ENCODE measurements at regions not wholly inside any gene's neighbourhood (a gene's known extent, or its start where the extent isn't known, plus 50 kb on each side); places are given as distances from the start of the nearest gene placed in this dataset.
A peak's percentile ranks its signal among the peaks of the same experiment; 100 is the strongest.

GRCh38 chr12:75592086-75592485 lies 80.7 kb upstream of the KRR1 start:
- TF ChIP-seq EP300 (IDR thresholded peaks at IDR 0.05; ENCODE audit: borderline replicate concordance) (no peak), NFIC (IDR thresholded peaks at IDR 0.05) (no peak), REST (IDR thresholded peaks at IDR 0.05; ENCODE audit: low read depth) (no peak), MAX (IDR thresholded peaks at IDR 0.05) (no peak), RAD21 (IDR thresholded peaks at IDR 0.05; ENCODE audit: low read depth) (no peak), TEAD4 (IDR thresholded peaks at IDR 0.05) (no peak), CEBPB (IDR thresholded peaks at IDR 0.05) (no peak), YY1 (IDR thresholded peaks at IDR 0.05; ENCODE audit: low read depth) (no peak), TAF1 (IDR thresholded peaks at IDR 0.05; ENCODE audit: low read depth) (no peak), EGR1 (IDR thresholded peaks at IDR 0.05) (no peak), FOXM1 (IDR thresholded peaks at IDR 0.05; ENCODE audit: borderline replicate concordance, low read depth) (no peak), USF1 (IDR thresholded peaks at IDR 0.05) (no peak)

GRCh38 chr12:75591628-75592027 lies 80.2 kb upstream of the KRR1 start:
- TF ChIP-seq USF1 (IDR thresholded peaks at IDR 0.05) (no peak), EP300 (IDR thresholded peaks at IDR 0.05; ENCODE audit: borderline replicate concordance) (no peak), TEAD4 (IDR thresholded peaks at IDR 0.05) (no peak), FOXM1 (IDR thresholded peaks at IDR 0.05; ENCODE audit: borderline replicate concordance, low read depth) (no peak), CREB1 (IDR thresholded peaks at IDR 0.05; ENCODE audit: low read depth) (no peak), ZBTB7A (IDR thresholded peaks at IDR 0.05; ENCODE audit: low read depth) (no peak), NFIC (IDR thresholded peaks at IDR 0.05) (no peak), TAF1 (IDR thresholded peaks at IDR 0.05; ENCODE audit: low read depth) (no peak)

- TF ChIP-seq ZBTB7A (IDR thresholded peaks at IDR 0.05; ENCODE audit: low read depth) (no peak), YY1 (IDR thresholded peaks at IDR 0.05; ENCODE audit: low read depth) (no peak)
Observed at GRCh38 chr12:75589801-75590200, 78.4 kb upstream of the KRR1 start.

- TF ChIP-seq ZBTB7A (IDR thresholded peaks at IDR 0.05; ENCODE audit: low read depth), result no peak
- no peak for TF ChIP-seq EP300 (IDR thresholded peaks at IDR 0.05; ENCODE audit: borderline replicate concordance)
- no peak for TF ChIP-seq TEAD4 (IDR thresholded peaks at IDR 0.05)
- no peak for TF ChIP-seq USF1 (IDR thresholded peaks at IDR 0.05)
- TF ChIP-seq CEBPB (IDR thresholded peaks at IDR 0.05), result no peak
- TF ChIP-seq TAF1 (IDR thresholded peaks at IDR 0.05; ENCODE audit: low read depth), result no peak
Observed at GRCh38 chr12:75587340-75588106, 76.1 kb upstream of the KRR1 start.

GRCh38 chr12:75585330-75585729 lies 73.9 kb upstream of the KRR1 start:
- no peak for TF ChIP-seq NFIC (IDR thresholded peaks at IDR 0.05)
- peak; percentile 38; the same call in 1 of the 2 replicates for TF ChIP-seq TEAD4 (IDR thresholded peaks at IDR 0.05)

GRCh38 chr12:75583355-75583754 lies 71.9 kb upstream of the KRR1 start:
- TF ChIP-seq CEBPB (IDR thresholded peaks at IDR 0.05) (no peak), NFIC (IDR thresholded peaks at IDR 0.05) (no peak), REST (IDR thresholded peaks at IDR 0.05; ENCODE audit: low read depth) (no peak), YY1 (IDR thresholded peaks at IDR 0.05; ENCODE audit: low read depth) (no peak), TAF1 (IDR thresholded peaks at IDR 0.05; ENCODE audit: low read depth) (no peak), CREB1 (IDR thresholded peaks at IDR 0.05; ENCODE audit: low read depth) (no peak), USF1 (IDR thresholded peaks at IDR 0.05) (no peak), TEAD4 (IDR thresholded peaks at IDR 0.05) (no peak), EGR1 (IDR thresholded peaks at IDR 0.05) (no peak), ZBTB7A (IDR thresholded peaks at IDR 0.05; ENCODE audit: low read depth) (no peak), RAD21 (IDR thresholded peaks at IDR 0.05; ENCODE audit: low read depth) (no peak), TCF12 (IDR thresholded peaks at IDR 0.05; ENCODE audit: low read depth) (no peak), FOXM1 (IDR thresholded peaks at IDR 0.05; ENCODE audit: borderline replicate concordance, low read depth) (no peak), MAX (IDR thresholded peaks at IDR 0.05) (no peak), EP300 (IDR thresholded peaks at IDR 0.05; ENCODE audit: borderline replicate concordance) (no peak)

All from Ishikawa (cell line).